ENCODE measurements at regions not wholly inside any gene's neighbourhood (a gene's known extent, or its start where the extent isn't known, plus 50 kb on each side); places are given as distances from the start of the nearest gene placed in this dataset.

GRCh38 chr17:31595076-31595475, 203.6 kb downstream of the RAB11FIP4 start:
- no peak for TF ChIP-seq CTCF (IDR thresholded peaks at IDR 0.05)
- no peak for TF ChIP-seq POLR2AphosphoS5 (IDR thresholded peaks at IDR 0.05)
- no peak for TF ChIP-seq POLR2A (IDR thresholded peaks at IDR 0.05)
- no peak for TF ChIP-seq EP300 (IDR thresholded peaks at IDR 0.05)

All from stomach (tissue), 4 donors.